Uterus (tissue), 3 donors: ENCODE measurements at regions not wholly inside any gene's neighbourhood (a gene's known extent, or its start where the extent isn't known, plus 50 kb on each side); places are given as distances from the start of the nearest gene placed in this dataset.

ENCODE experiments used
- DNase-seq, 2 donors: peaks; one replicate each; pipeline ENCODE4 v3.0.0-alpha.2; 2019 to 2020
- H3K27ac ChIP-seq, 2 donors: fragments of 200-600 bp; sonication (generic); 1 replicate in 1 of 2; 2 replicates in 1 of 2; pipeline ENCODE4 v1.5.1; 2016 to 2018
- H3K27me3 ChIP-seq, 2 donors: fragments of 200-600 bp; sonication (generic); one replicate each; pipeline ENCODE4 v1.5.1; 2018 to 2019; ENCODE audit warnings: control low read depth in 1 of 2
- H3K36me3 ChIP-seq, 2 donors: fragments of 200-600 bp; sonication (generic); one replicate each; pipeline ENCODE4 v1.5.1; 2019; ENCODE audit warnings: control low read depth in 1 of 2
- H3K4me1 ChIP-seq, 2 donors: fragments of 200-600 bp; sonication (generic); one replicate each; pipeline ENCODE4 v1.5.1; 2018 to 2019; ENCODE audit warnings: control low read depth in 1 of 2
- H3K4me3 ChIP-seq, 2 donors: fragments of 200-600 bp; sonication (generic); 1 replicate in 1 of 2; 2 replicates in 1 of 2; pipeline ENCODE4 v1.5.1; 2018 to 2019; ENCODE audit warnings: mild to moderate bottlenecking in 1 of 2
- H3K9me3 ChIP-seq, 2 donors: fragments of 200-600 bp; sonication (generic); one replicate each; pipeline ENCODE4 v1.5.1; 2019; ENCODE audit warnings: control low read depth in 1 of 2
- CTCF ChIP-seq, 4 experiments: fragments of 200-600 bp in 2 of 4; fragments of 450-650 bp in 2 of 4; sonication (generic) in 2 of 4; IDR thresholded peaks; one replicate each; pipeline ENCODE4 v1.5.1; 2016 to 2019; ENCODE audit warnings: antibody characterized with exemption in 4 of 4, mild to moderate bottlenecking in 2 of 4, moderate library complexity in 1 of 4
- POLR2A ChIP-seq, 2 donors: fragments of 450-650 bp; IDR thresholded peaks; one replicate each; pipeline ENCODE4 v1.6.1; 2016; ENCODE audit warnings: antibody characterized with exemption in 2 of 2, mild to moderate bottlenecking in 1 of 2, moderate library complexity in 1 of 2
- intact Hi-C: fragments of 100-400 bp; cut with DNase I; formaldehyde crosslinking; loops from one replicate; pipeline ENCODE4 v1.15.1; 2023; ENCODE audit warnings: low total_unique reads
- donor health status: DM: yes; HTN: yes; CAD: no.

GRCh38 chr4:166426300-166426863 is 553.3 kb downstream of the TLL1 start:
- Histone ChIP-seq H3K27ac (no peak overlapping the region), H3K9me3 (no peaks in the 10 kb centered on the region)

GRCh38 chr4:166432125-166432524 is 559.1 kb downstream of the TLL1 start:
- Histone ChIP-seq H3K36me3 (no peaks in the 10 kb centered on the region), H3K9me3 (no peaks in the 10 kb centered on the region), H3K27ac (no peak overlapping the region), H3K27me3 (no peaks in the 10 kb centered on the region), H3K4me3 (no peak overlapping the region), H3K4me1 (no peaks in the 10 kb centered on the region)
- no peak for TF ChIP-seq POLR2A (IDR thresholded peaks at IDR 0.05)
- TF ChIP-seq CTCF (IDR thresholded peaks at IDR 0.05): no peak
- intact Hi-C loops: no loop called here
- no peak for DNase-seq

More at GRCh38 chr4:166426300-166426863, 553.3 kb downstream of the TLL1 start:
- no peak overlapping the region for H3K4me3 ChIP-seq
- intact Hi-C loops: no loop called here
- no peak for DNase-seq
- no peaks in the 10 kb centered on the region for H3K36me3 ChIP-seq
- H3K27me3 ChIP-seq: no peaks in the 10 kb centered on the region
- TF ChIP-seq POLR2A (IDR thresholded peaks at IDR 0.05) (no peak), CTCF (IDR thresholded peaks at IDR 0.05) (no peak)
- no peaks in the 10 kb centered on the region for H3K4me1 ChIP-seq

DNA sequence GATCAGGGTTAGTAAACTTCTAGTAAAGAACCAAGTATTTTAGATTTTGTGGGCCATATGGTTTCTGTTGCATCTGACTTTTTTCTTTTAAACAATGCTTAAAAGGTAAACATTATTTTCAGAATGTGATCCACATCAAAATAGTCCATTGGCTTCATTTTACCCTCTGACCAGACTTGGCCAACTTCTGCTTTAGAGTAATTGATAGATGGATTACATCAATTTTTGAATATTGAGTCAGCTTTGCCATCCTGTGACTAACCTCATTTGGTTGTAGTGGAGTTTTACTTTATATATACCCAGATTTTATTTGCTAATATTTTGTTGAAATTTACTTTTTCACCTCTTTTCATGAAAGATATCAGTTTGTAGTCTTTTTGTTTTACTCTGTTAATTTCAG is 559.8 kb downstream of the TLL1 start:
- Histone ChIP-seq H3K4me3 (no peak overlapping the region), H3K9me3 (no peaks in the 10 kb centered on the region), H3K27me3 (no peaks in the 10 kb centered on the region), H3K4me1 (no peaks in the 10 kb centered on the region), H3K27ac (no peak overlapping the region), H3K36me3 (no peaks in the 10 kb centered on the region)
- intact Hi-C loops: no loop called here
- no peak for TF ChIP-seq POLR2A (IDR thresholded peaks at IDR 0.05)
- no peak for TF ChIP-seq CTCF (IDR thresholded peaks at IDR 0.05)
- no peak for DNase-seq

DNA sequence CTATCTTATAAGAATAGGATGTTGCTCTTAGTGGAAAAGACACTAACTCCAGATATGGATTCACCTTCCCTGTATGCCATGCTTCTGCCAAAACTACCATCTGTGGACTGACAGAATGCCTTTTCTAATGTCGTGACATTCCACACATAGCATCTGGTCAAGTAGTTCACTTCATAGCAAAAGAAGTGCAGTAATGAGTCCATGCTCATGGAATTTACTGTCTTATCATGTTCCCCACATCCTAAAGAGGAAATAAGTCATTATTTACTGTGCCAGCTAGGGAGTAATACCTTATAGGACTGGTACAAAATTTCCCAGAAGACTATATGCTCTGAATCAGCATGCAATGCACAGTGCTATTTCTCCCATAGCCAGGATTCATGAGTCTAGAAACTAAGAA is 562.4 kb downstream of the TLL1 start:
- no peak for DNase-seq
- H3K27ac ChIP-seq: no peak overlapping the region
- TF ChIP-seq POLR2A (IDR thresholded peaks at IDR 0.05) (no peak), CTCF (IDR thresholded peaks at IDR 0.05) (no peak)
- intact Hi-C loops: no loop called here
- H3K4me3 ChIP-seq: no peak overlapping the region
- no peaks in the 10 kb centered on the region for H3K4me1 ChIP-seq
- no peaks in the 10 kb centered on the region for H3K36me3 ChIP-seq
- no peaks in the 10 kb centered on the region for H3K27me3 ChIP-seq
- H3K9me3 ChIP-seq: no peaks in the 10 kb centered on the region

- Histone ChIP-seq H3K9me3 (no peaks in the 10 kb centered on the region), H3K4me3 (no peak overlapping the region), H3K27me3 (no peaks in the 10 kb centered on the region), H3K36me3 (no peaks in the 10 kb centered on the region), H3K27ac (no peak overlapping the region), H3K4me1 (no peaks in the 10 kb centered on the region)
- DNase-seq: no peak
- TF ChIP-seq POLR2A (IDR thresholded peaks at IDR 0.05) (no peak), CTCF (IDR thresholded peaks at IDR 0.05) (no peak)
- intact Hi-C loops: no loop called here
Measured at GRCh38 chr4:166458756-166459155, 585.7 kb downstream of the TLL1 start.
